ENCODE measurements at regions not wholly inside any gene's neighbourhood (a gene's known extent, or its start where the extent isn't known, plus 50 kb on each side); places are given as distances from the start of the nearest gene placed in this dataset.

DNA sequence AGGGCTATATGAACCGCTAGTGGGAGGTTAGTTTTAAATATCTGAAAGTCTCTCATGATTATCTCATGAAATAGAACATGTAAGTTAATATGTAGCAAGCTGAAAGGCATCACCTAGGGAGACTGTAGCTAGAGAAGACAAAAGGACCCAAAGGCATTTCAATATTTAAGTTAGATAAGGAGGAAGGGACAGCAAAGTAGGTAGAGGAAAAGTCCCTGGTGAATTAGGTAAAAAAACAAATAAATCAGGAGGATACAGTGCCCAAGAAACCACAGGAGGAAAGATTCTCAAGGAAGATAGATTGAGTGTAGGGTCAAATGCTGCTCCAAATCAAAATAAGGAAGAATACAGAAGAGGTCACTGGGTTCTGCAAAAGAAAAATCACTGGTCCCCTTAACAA is 175.5 kb downstream of the GASK1B start:
- no peak for TF ChIP-seq POLR2A (IDR thresholded peaks at IDR 0.05)
- TF ChIP-seq, protein P1, sequence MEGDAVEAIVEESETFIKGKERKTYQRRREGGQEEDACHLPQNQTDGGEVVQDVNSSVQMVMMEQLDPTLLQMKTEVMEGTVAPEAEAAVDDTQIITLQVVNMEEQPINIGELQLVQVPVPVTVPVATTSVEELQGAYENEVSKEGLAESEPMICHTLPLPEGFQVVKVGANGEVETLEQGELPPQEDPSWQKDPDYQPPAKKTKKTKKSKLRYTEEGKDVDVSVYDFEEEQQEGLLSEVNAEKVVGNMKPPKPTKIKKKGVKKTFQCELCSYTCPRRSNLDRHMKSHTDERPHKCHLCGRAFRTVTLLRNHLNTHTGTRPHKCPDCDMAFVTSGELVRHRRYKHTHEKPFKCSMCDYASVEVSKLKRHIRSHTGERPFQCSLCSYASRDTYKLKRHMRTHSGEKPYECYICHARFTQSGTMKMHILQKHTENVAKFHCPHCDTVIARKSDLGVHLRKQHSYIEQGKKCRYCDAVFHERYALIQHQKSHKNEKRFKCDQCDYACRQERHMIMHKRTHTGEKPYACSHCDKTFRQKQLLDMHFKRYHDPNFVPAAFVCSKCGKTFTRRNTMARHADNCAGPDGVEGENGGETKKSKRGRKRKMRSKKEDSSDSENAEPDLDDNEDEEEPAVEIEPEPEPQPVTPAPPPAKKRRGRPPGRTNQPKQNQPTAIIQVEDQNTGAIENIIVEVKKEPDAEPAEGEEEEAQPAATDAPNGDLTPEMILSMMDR (IDR thresholded peaks at IDR 0.05) = no peak

Data from esophagus squamous epithelium (tissue), 4 donors.